ENCODE measurements at regions not wholly inside any gene's neighbourhood (a gene's known extent, or its start where the extent isn't known, plus 50 kb on each side); places are given as distances from the start of the nearest gene placed in this dataset. TPM values are rescaled to one million over a fixed set of nuclear protein-coding genes. Genes with fewer than 3 reads are reported as not detected.

GRCh38 chr3:168165390-168166269 lies 69.9 kb upstream of the GOLIM4 start:
- H3K27me3 Mint-ChIP-seq, result no peaks in the 10 kb centered on the region
- peak overlapping the region; percentile 15 for H3K4me3 Mint-ChIP-seq
- CTCF ChIA-PET, result interaction anchor here (0.7 to 1.9 kb wide), 8 partner anchors 14 to 120 kb away, joined by 3 to 9 read pairs (median 4); no protein-coding TSS in a partner anchor
- H3K27ac Mint-ChIP-seq, result no peak overlapping the region
- H3K9me3 Mint-ChIP-seq (ENCODE audit: low read depth), result no peaks in the 10 kb centered on the region
- peaks cover 3% of the 10 kb centered on the region for H3K4me1 Mint-ChIP-seq
- DNase-seq (peak; percentile 53), ATAC-seq (no peak)
- H3K36me3 Mint-ChIP-seq, result no peaks in the 10 kb centered on the region

- no peak overlapping the region for H3K4me3 Mint-ChIP-seq
- H3K27ac Mint-ChIP-seq, result no peak overlapping the region
- CTCF ChIA-PET, result no interaction called here
- no peaks in the 10 kb centered on the region for H3K36me3 Mint-ChIP-seq
- DNase-seq (no peak), ATAC-seq (no peak)
- peaks cover 1% of the 10 kb centered on the region for H3K4me1 Mint-ChIP-seq
- H3K27me3 Mint-ChIP-seq, result peaks cover 10% of the 10 kb centered on the region
- H3K9me3 Mint-ChIP-seq (ENCODE audit: low read depth), result no peaks in the 10 kb centered on the region
Observed at GRCh38 chr3:168162172-168162571, 66.4 kb upstream of the GOLIM4 start.

- no peak for ATAC-seq
- Mint-ChIP-seq H3K27ac (no peak overlapping the region), H3K27me3 (peaks cover 14% of the 10 kb centered on the region)
Observed at GRCh38 chr3:168161696-168162095, 66.0 kb upstream of the GOLIM4 start.

GRCh38 chr3:168157903-168158302 lies 62.2 kb upstream of the GOLIM4 start:
- H3K36me3 Mint-ChIP-seq, result no peaks in the 10 kb centered on the region
- DNase-seq (no peak), ATAC-seq (no peak)
- H3K4me1 Mint-ChIP-seq, result no peaks in the 10 kb centered on the region
- CTCF ChIA-PET, result no interaction called here
- peaks cover 19% of the 10 kb centered on the region for H3K27me3 Mint-ChIP-seq
- H3K9me3 Mint-ChIP-seq (ENCODE audit: low read depth), result no peaks in the 10 kb centered on the region
- H3K27ac Mint-ChIP-seq, result no peak overlapping the region
- no peak overlapping the region for H3K4me3 Mint-ChIP-seq

More at GRCh38 chr3:168161696-168162095, 66.0 kb upstream of the GOLIM4 start:
- DNase-seq, result no peak
- CTCF ChIA-PET, result no interaction called here
- no peaks in the 10 kb centered on the region for H3K9me3 Mint-ChIP-seq (ENCODE audit: low read depth)
- H3K4me3 Mint-ChIP-seq, result no peak overlapping the region
- H3K36me3 Mint-ChIP-seq, result no peaks in the 10 kb centered on the region
- peaks cover 1% of the 10 kb centered on the region for H3K4me1 Mint-ChIP-seq

- ATAC-seq (no peak), DNase-seq (no peak)
- no peak overlapping the region for H3K27ac Mint-ChIP-seq
- H3K27me3 Mint-ChIP-seq, result peaks cover 19% of the 10 kb centered on the region
- H3K4me1 Mint-ChIP-seq, result no peaks in the 10 kb centered on the region
- peaks cover 1% of the 10 kb centered on the region for H3K9me3 Mint-ChIP-seq (ENCODE audit: low read depth)
- CTCF ChIA-PET, result no interaction called here
- H3K36me3 Mint-ChIP-seq, result no peaks in the 10 kb centered on the region
- no peak overlapping the region for H3K4me3 Mint-ChIP-seq
Observed at GRCh38 chr3:168157099-168157700, 61.5 kb upstream of the GOLIM4 start.

- no peaks in the 10 kb centered on the region for H3K4me1 Mint-ChIP-seq
- no peak overlapping the region for H3K4me3 Mint-ChIP-seq
- CTCF ChIA-PET, result no interaction called here
- ATAC-seq (no peak), DNase-seq (no peak)
- no peaks in the 10 kb centered on the region for H3K36me3 Mint-ChIP-seq
- H3K9me3 Mint-ChIP-seq (ENCODE audit: low read depth), result peaks cover 7% of the 10 kb centered on the region
- peaks cover 19% of the 10 kb centered on the region for H3K27me3 Mint-ChIP-seq
- H3K27ac Mint-ChIP-seq, result no peak overlapping the region
Observed at GRCh38 chr3:168156479-168156878, 60.8 kb upstream of the GOLIM4 start.

- Mint-ChIP-seq H3K27me3 (peaks cover 20% of the 10 kb centered on the region), H3K4me3 (no peak overlapping the region), H3K9me3 (ENCODE audit: low read depth) (peaks cover 7% of the 10 kb centered on the region), H3K4me1 (no peaks in the 10 kb centered on the region), H3K27ac (no peak overlapping the region), H3K36me3 (no peaks in the 10 kb centered on the region)
- DNase-seq (no peak), ATAC-seq (no peak)
- CTCF ChIA-PET, result no interaction called here
Observed at GRCh38 chr3:168155303-168155702, 59.6 kb upstream of the GOLIM4 start.

- H3K9me3 Mint-ChIP-seq (ENCODE audit: low read depth), result peaks cover 7% of the 10 kb centered on the region
- CTCF ChIA-PET, result no interaction called here
- H3K4me3 Mint-ChIP-seq, result no peak overlapping the region
Observed at GRCh38 chr3:168154089-168154488, 58.4 kb upstream of the GOLIM4 start.

GRCh38 chr3:168152149-168152548 lies 56.4 kb upstream of the GOLIM4 start:
- H3K36me3 Mint-ChIP-seq, result no peaks in the 10 kb centered on the region
- CTCF ChIA-PET, result no interaction called here
- peaks cover 11% of the 10 kb centered on the region for H3K27me3 Mint-ChIP-seq
- ATAC-seq, result no peak
- peaks cover 7% of the 10 kb centered on the region for H3K9me3 Mint-ChIP-seq (ENCODE audit: low read depth)
- H3K4me1 Mint-ChIP-seq, result no peaks in the 10 kb centered on the region
- H3K27ac Mint-ChIP-seq, result no peak overlapping the region
- no peak overlapping the region for H3K4me3 Mint-ChIP-seq
- no peak for DNase-seq

More at GRCh38 chr3:168154089-168154488, 58.4 kb upstream of the GOLIM4 start:
- Mint-ChIP-seq H3K27me3 (peaks cover 21% of the 10 kb centered on the region), H3K4me1 (no peaks in the 10 kb centered on the region), H3K27ac (no peak overlapping the region), H3K36me3 (no peaks in the 10 kb centered on the region)
- ATAC-seq (no peak), DNase-seq (no peak)

Small RNA genes in the stretch of these regions (microRNA-seq; reads per million reads assigned to microRNA genes)
- gene MIR551B, result not detected
